Stomach (tissue), 4 donors: ENCODE measurements at regions not wholly inside any gene's neighbourhood (a gene's known extent, or its start where the extent isn't known, plus 50 kb on each side); places are given as distances from the start of the nearest gene placed in this dataset.

ENCODE experiments used
- CTCF ChIP-seq, 7 experiments: fragments of 450-650 bp in 4 of 7; fragments of 200-600 bp in 3 of 7; sonication (generic) in 3 of 7; IDR thresholded peaks; one replicate each; pipeline ENCODE4 v1.5.1; 2016 to 2019; ENCODE audit warnings: antibody characterized with exemption in 7 of 7, control low read depth in 2 of 7, mild to moderate bottlenecking in 1 of 7
- POLR2A ChIP-seq, 4 donors: fragments of 450-650 bp; IDR thresholded peaks; one replicate each; pipeline ENCODE4 v1.6.1; 2016; ENCODE audit warnings: antibody characterized with exemption in 4 of 4, control low read depth in 2 of 4, mild to moderate bottlenecking in 1 of 4, moderate library complexity in 1 of 4

- TF ChIP-seq CTCF (IDR thresholded peaks at IDR 0.05) (no peak), POLR2A (IDR thresholded peaks at IDR 0.05) (no peak)
Observed at GRCh38 chr4:189293459-189293858, 647.2 kb upstream of the FRG1 start.
